WTC11 (cell line): ENCODE measurements at regions not wholly inside any gene's neighbourhood (a gene's known extent, or its start where the extent isn't known, plus 50 kb on each side); places are given as distances from the start of the nearest gene placed in this dataset.

Experiments used
- ATAC-seq: fragments of 200-7000 bp; cut with Tn5 transposase; 2 replicates; pipeline ENCODE4 v1.10.0; 2021; ENCODE audit warnings: mild to moderate bottlenecking, moderate library complexity
- CTCF ChIA-PET: fragments of 300-600 bp; sonication (Branson Sonifier 250); formaldehyde crosslinking; loops from one replicate; lab custom pipeline; 2021; ENCODE audit warnings: antibody characterized with exemption; lab: Charles Lee
- POLR2A ChIA-PET: fragments of 350-600 bp; sonication (Branson Sonifier 250); formaldehyde crosslinking; loops from one replicate; lab custom pipeline; 2021; ENCODE audit warnings: antibody characterized with exemption; lab: Charles Lee
- DNase-seq: peaks from one replicate; pipeline ENCODE4 v3.0.0; 2021; ENCODE audit warnings: low spot score
- H3K27ac Mint-ChIP-seq: 2 replicates; pipeline ENCODE4 v1.8.0; 2021; ENCODE audit warnings: mixed read lengths
- H3K27me3 Mint-ChIP-seq: 2 replicates; pipeline ENCODE4 v1.8.0; 2021; ENCODE audit warnings: low read depth, mild to moderate bottlenecking, moderate library complexity, mixed read lengths
- H3K36me3 Mint-ChIP-seq: 2 replicates; pipeline ENCODE4 v1.8.0; 2021; ENCODE audit warnings: mixed read lengths
- H3K4me1 Mint-ChIP-seq: 2 replicates; pipeline ENCODE4 v1.8.0; 2022; ENCODE audit warnings: mixed read lengths
- H3K4me3 Mint-ChIP-seq: 2 replicates; pipeline ENCODE4 v1.8.0; 2021; ENCODE audit warnings: mild to moderate bottlenecking, moderate library complexity, mixed read lengths
- H3K9me3 Mint-ChIP-seq: 2 replicates; pipeline ENCODE4 v1.8.0; 2021; ENCODE audit warnings: mixed read lengths
- ATF2 ChIP-seq: sonication (generic); formaldehyde crosslinking; IDR thresholded peaks from 2 replicates; pipeline ENCODE4 v1.8.1; 2022; ENCODE audit warnings: low read depth, missing genetic modification reagents, borderline replicate concordance
- ATF3 ChIP-seq: sonication (generic); formaldehyde crosslinking; conservative IDR thresholded peaks from 2 replicates; pipeline ENCODE4 v1.8.1; 2022; ENCODE audit warnings: mild to moderate bottlenecking, missing genetic modification reagents
- E2F4 ChIP-seq: sonication (generic); formaldehyde crosslinking; IDR thresholded peaks from 2 replicates; pipeline ENCODE4 v1.8.1; 2022; ENCODE audit warnings: low read depth, mild to moderate bottlenecking, moderate library complexity, missing genetic modification reagents, borderline replicate concordance
- ESRRA ChIP-seq: sonication (generic); formaldehyde crosslinking; IDR thresholded peaks from 2 replicates; pipeline ENCODE4 v1.8.1; 2022; ENCODE audit warnings: mild to moderate bottlenecking, missing genetic modification reagents, borderline replicate concordance
- FOXK1 ChIP-seq: sonication (generic); formaldehyde crosslinking; IDR thresholded peaks from 2 replicates; pipeline ENCODE4 v1.8.0; 2022; ENCODE audit warnings: mild to moderate bottlenecking, moderate library complexity, missing genetic modification reagents
- GRHL2 ChIP-seq: fragments of 250-450 bp; sonication (Bioruptor Pico); IDR thresholded peaks from 2 replicates; pipeline ENCODE4 v1.8.0; 2022; ENCODE audit warnings: mild to moderate bottlenecking, moderate library complexity; ENCODE audit not compliant: insufficient replicate concordance, severe bottlenecking
- GTF2I ChIP-seq: fragments of 250-450 bp; sonication (Bioruptor Pico); conservative IDR thresholded peaks from 2 replicates; pipeline ENCODE4 v1.4.0; 2021; ENCODE audit warnings: mild to moderate bottlenecking
- HMGXB4 ChIP-seq: sonication (generic); formaldehyde crosslinking; IDR thresholded peaks from 2 replicates; pipeline ENCODE4 v1.8.1; 2023; ENCODE audit warnings: mild to moderate bottlenecking, moderate library complexity, missing genetic modification reagents
- PRDM15 ChIP-seq: sonication (generic); formaldehyde crosslinking; IDR thresholded peaks from 2 replicates; pipeline ENCODE4 v1.8.0; 2022; ENCODE audit warnings: missing genetic modification reagents
- RELA ChIP-seq: sonication (generic); formaldehyde crosslinking; IDR thresholded peaks from 2 replicates; pipeline ENCODE4 v1.8.1; 2022; ENCODE audit warnings: missing genetic modification reagents, mild to moderate bottlenecking, borderline replicate concordance
- SP1 ChIP-seq: sonication (generic); formaldehyde crosslinking; conservative IDR thresholded peaks from 2 replicates; pipeline ENCODE4 v1.8.1; 2022; ENCODE audit warnings: missing genetic modification reagents
- USF1 ChIP-seq: sonication (generic); formaldehyde crosslinking; IDR thresholded peaks from 2 replicates; pipeline ENCODE4 v1.8.0; 2022; ENCODE audit warnings: mild to moderate bottlenecking, missing genetic modification reagents
- ZBTB21 ChIP-seq: sonication (generic); formaldehyde crosslinking; IDR thresholded peaks from 2 replicates; pipeline ENCODE4 v1.8.1; 2023; ENCODE audit warnings: mild to moderate bottlenecking, missing genetic modification reagents, borderline replicate concordance
- ZBTB43 ChIP-seq: sonication (generic); formaldehyde crosslinking; IDR thresholded peaks from 2 replicates; pipeline ENCODE4 v1.8.1; 2023; ENCODE audit warnings: mild to moderate bottlenecking, missing genetic modification reagents
- ZNF138 ChIP-seq: sonication (generic); formaldehyde crosslinking; conservative IDR thresholded peaks from 2 replicates; pipeline ENCODE4 v1.8.1; 2022; ENCODE audit warnings: mild to moderate bottlenecking, moderate library complexity, missing genetic modification reagents
- ZNF219 ChIP-seq: sonication (generic); formaldehyde crosslinking; IDR thresholded peaks from 2 replicates; pipeline ENCODE4 v1.8.0; 2023; ENCODE audit warnings: missing genetic modification reagents, mild to moderate bottlenecking, borderline replicate concordance
- ZNF425 ChIP-seq: fragments of 250-450 bp; sonication (Bioruptor Pico); conservative IDR thresholded peaks from 2 replicates; pipeline ENCODE4 v1.9.0; 2021; ENCODE audit warnings: mild to moderate bottlenecking
- ZNF512 ChIP-seq: sonication (generic); formaldehyde crosslinking; IDR thresholded peaks from 2 replicates; pipeline ENCODE4 v1.8.1; 2022; ENCODE audit warnings: missing genetic modification reagents, borderline replicate concordance

- POLR2A ChIA-PET: no interaction called here
- no peak for DNase-seq
- no peak for ATAC-seq
- Mint-ChIP-seq H3K36me3 (peaks cover 34% of the 10 kb centered on the region), H3K27ac (no peak overlapping the region), H3K4me3 (no peak overlapping the region), H3K4me1 (peaks cover 18% of the 10 kb centered on the region), H3K9me3 (peaks cover 39% of the 10 kb centered on the region), H3K27me3 (peaks cover 8% of the 10 kb centered on the region)
- CTCF ChIA-PET: no interaction called here
- TF ChIP-seq USF1: no peak
- TF ChIP-seq RELA (CRISPR knock-in tag): no peak
- TF ChIP-seq ESRRA (CRISPR knock-in tag): no peak
- TF ChIP-seq GRHL2 (CRISPR knock-in tag): no peak
- TF ChIP-seq FOXK1 (CRISPR knock-in tag): no peak
- TF ChIP-seq HMGXB4 (CRISPR knock-in tag): no peak
- no peak for TF ChIP-seq SP1 (CRISPR knock-in tag)
- TF ChIP-seq GTF2I (CRISPR knock-in tag): no peak
- TF ChIP-seq ZNF512 (CRISPR knock-in tag): no peak
- no peak for TF ChIP-seq ZNF138 (CRISPR knock-in tag)
- no peak for TF ChIP-seq ZNF425 (CRISPR knock-in tag)
Measured at GRCh38 chr2:209005371-209005770, 418.5 kb upstream of the MAP2 start.

- peak; percentile 53 for ATAC-seq
- H3K4me1 Mint-ChIP-seq: peaks cover 28% of the 10 kb centered on the region
Measured at GRCh38 chr2:209008636-209009287, 415.1 kb upstream of the MAP2 start.

More at GRCh38 chr2:209008636-209009287, 415.1 kb upstream of the MAP2 start:
- peaks cover 8% of the 10 kb centered on the region for H3K27me3 Mint-ChIP-seq
- H3K9me3 Mint-ChIP-seq: peaks cover 32% of the 10 kb centered on the region
- CTCF ChIA-PET: no interaction called here
- H3K4me3 Mint-ChIP-seq: no peak overlapping the region
- no peak for TF ChIP-seq FOXK1 (CRISPR knock-in tag)
- TF ChIP-seq ZNF219 (CRISPR knock-in tag): no peak
- no peak for TF ChIP-seq GRHL2 (CRISPR knock-in tag)
- TF ChIP-seq ATF3 (CRISPR knock-in tag): no peak
- TF ChIP-seq ZBTB21 (CRISPR knock-in tag): no peak
- no peak for TF ChIP-seq E2F4 (CRISPR knock-in tag)
- no peak for TF ChIP-seq ZBTB43 (CRISPR knock-in tag)
- no peak for TF ChIP-seq ATF2 (CRISPR knock-in tag)
- no peak for TF ChIP-seq PRDM15 (CRISPR knock-in tag)
- DNase-seq: no peak
- peaks cover 29% of the 10 kb centered on the region for H3K36me3 Mint-ChIP-seq
- H3K27ac Mint-ChIP-seq: no peak overlapping the region
- POLR2A ChIA-PET: no interaction called here
